ENCODE measurements at regions not wholly inside any gene's neighbourhood (a gene's known extent, or its start where the extent isn't known, plus 50 kb on each side); places are given as distances from the start of the nearest gene placed in this dataset.

DNA sequence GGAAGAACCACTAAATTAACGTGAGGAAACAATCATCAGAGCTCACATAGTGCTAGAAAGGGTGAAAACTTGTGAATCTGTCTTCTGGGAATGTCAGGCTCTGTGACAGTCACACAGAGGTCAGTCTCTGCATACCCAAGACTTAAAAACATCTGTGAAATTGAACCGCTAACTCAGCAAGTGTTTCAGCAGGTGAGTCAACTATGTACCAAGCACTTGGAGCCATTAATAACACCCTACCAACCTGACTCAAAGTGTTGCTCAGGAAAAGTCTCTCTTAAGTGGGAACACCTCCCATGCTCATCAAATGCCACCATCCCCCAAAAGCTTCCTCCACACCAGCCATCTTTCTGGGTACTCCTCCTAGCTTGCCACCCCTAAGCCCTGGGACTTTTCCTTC, 92.3 kb upstream of the CARMIL1 start:
- TF ChIP-seq, protein P1, sequence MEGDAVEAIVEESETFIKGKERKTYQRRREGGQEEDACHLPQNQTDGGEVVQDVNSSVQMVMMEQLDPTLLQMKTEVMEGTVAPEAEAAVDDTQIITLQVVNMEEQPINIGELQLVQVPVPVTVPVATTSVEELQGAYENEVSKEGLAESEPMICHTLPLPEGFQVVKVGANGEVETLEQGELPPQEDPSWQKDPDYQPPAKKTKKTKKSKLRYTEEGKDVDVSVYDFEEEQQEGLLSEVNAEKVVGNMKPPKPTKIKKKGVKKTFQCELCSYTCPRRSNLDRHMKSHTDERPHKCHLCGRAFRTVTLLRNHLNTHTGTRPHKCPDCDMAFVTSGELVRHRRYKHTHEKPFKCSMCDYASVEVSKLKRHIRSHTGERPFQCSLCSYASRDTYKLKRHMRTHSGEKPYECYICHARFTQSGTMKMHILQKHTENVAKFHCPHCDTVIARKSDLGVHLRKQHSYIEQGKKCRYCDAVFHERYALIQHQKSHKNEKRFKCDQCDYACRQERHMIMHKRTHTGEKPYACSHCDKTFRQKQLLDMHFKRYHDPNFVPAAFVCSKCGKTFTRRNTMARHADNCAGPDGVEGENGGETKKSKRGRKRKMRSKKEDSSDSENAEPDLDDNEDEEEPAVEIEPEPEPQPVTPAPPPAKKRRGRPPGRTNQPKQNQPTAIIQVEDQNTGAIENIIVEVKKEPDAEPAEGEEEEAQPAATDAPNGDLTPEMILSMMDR (IDR thresholded peaks at IDR 0.05; ENCODE audit: control insufficient read depth, insufficient read depth, low read depth, low read length, missing control alignments) = no peak
- no peak for DNase-seq (ENCODE audit: low read depth)

GRCh38 chr6:25188232-25188631, 90.9 kb upstream of the CARMIL1 start:
- TF ChIP-seq, protein P1 (IDR thresholded peaks at IDR 0.05; ENCODE audit: control insufficient read depth, insufficient read depth, low read depth, low read length, missing control alignments) = no peak
- DNase-seq (ENCODE audit: low read depth) = no peak
- H3K4me3 ChIP-seq (ENCODE audit: control insufficient read depth, low read depth, low read length) = no peak overlapping the region

More for the DNA sequence above, 92.3 kb upstream of the CARMIL1 start:
- no peak overlapping the region for H3K4me3 ChIP-seq (ENCODE audit: control insufficient read depth, low read depth, low read length)

- TF ChIP-seq, protein P1 (IDR thresholded peaks at IDR 0.05; ENCODE audit: control insufficient read depth, insufficient read depth, low read depth, low read length, missing control alignments) = no peak
- H3K4me3 ChIP-seq (ENCODE audit: control insufficient read depth, low read depth, low read length) = no peak overlapping the region
- peak; percentile 79 for DNase-seq (ENCODE audit: low read depth)
Measured at GRCh38 chr6:25192590-25193459, 86.3 kb upstream of the CARMIL1 start.

- TF ChIP-seq, protein P1 (IDR thresholded peaks at IDR 0.05; ENCODE audit: control insufficient read depth, insufficient read depth, low read depth, low read length, missing control alignments) = no peak
- peak; percentile 91 for DNase-seq (ENCODE audit: low read depth)
- H3K4me3 ChIP-seq (ENCODE audit: control insufficient read depth, low read depth, low read length) = no peak overlapping the region
Measured at GRCh38 chr6:25193460-25194171, 85.6 kb upstream of the CARMIL1 start.

- H3K4me3 ChIP-seq (ENCODE audit: control insufficient read depth, low read depth, low read length) = no peak overlapping the region
- TF ChIP-seq, protein P1 (IDR thresholded peaks at IDR 0.05; ENCODE audit: control insufficient read depth, insufficient read depth, low read depth, low read length, missing control alignments) = no peak
- DNase-seq (ENCODE audit: low read depth) = no peak
Measured at GRCh38 chr6:25194172-25194678, 84.9 kb upstream of the CARMIL1 start.

GRCh38 chr6:25196464-25196863, 82.7 kb upstream of the CARMIL1 start:
- no peak overlapping the region for H3K4me3 ChIP-seq (ENCODE audit: control insufficient read depth, low read depth, low read length)
- TF ChIP-seq, protein P1 (IDR thresholded peaks at IDR 0.05; ENCODE audit: control insufficient read depth, insufficient read depth, low read depth, low read length, missing control alignments) = no peak
- no peak for DNase-seq (ENCODE audit: low read depth)

Data from AG09309 (cell line).